HEK293T (cell line): ENCODE measurements at regions not wholly inside any gene's neighbourhood (a gene's known extent, or its start where the extent isn't known, plus 50 kb on each side); places are given as distances from the start of the nearest gene placed in this dataset.

Experiments
- ARNT ChIP-seq: fragments of 450-650 bp; IDR thresholded peaks from 2 replicates; pipeline ENCODE4 v1.6.1; 2017; ENCODE audit warnings: mild to moderate bottlenecking
- BHLHE40 ChIP-seq: fragments of 450-650 bp; IDR thresholded peaks from 2 replicates; pipeline ENCODE4 v1.6.1; 2016; ENCODE audit warnings: mild to moderate bottlenecking, moderate library complexity, borderline replicate concordance
- CTBP1 ChIP-seq: fragments of 450-650 bp; IDR thresholded peaks from 2 replicates; pipeline ENCODE4 v1.6.1; 2016; ENCODE audit warnings: borderline replicate concordance
- FOXA1 ChIP-seq: fragments of 450-650 bp; IDR thresholded peaks from 2 replicates; pipeline ENCODE4 v1.6.1; 2016; ENCODE audit warnings: mild to moderate bottlenecking
- FOXK2 ChIP-seq: fragments of 450-650 bp; IDR thresholded peaks from 2 replicates; pipeline ENCODE4 v1.6.1; 2016; ENCODE audit warnings: mild to moderate bottlenecking
- FOXM1 ChIP-seq: fragments of 450-650 bp; IDR thresholded peaks from 2 replicates; pipeline ENCODE4 v1.6.1; 2017; ENCODE audit warnings: mild to moderate bottlenecking, borderline replicate concordance
- HDGF ChIP-seq: fragments of 450-650 bp; IDR thresholded peaks from 2 replicates; pipeline ENCODE4 v1.6.1; 2017; ENCODE audit warnings: antibody characterized with exemption, borderline replicate concordance
- LEF1 ChIP-seq: fragments of 450-650 bp; IDR thresholded peaks from 2 replicates; pipeline ENCODE4 v1.6.1; 2017; ENCODE audit warnings: mild to moderate bottlenecking, borderline replicate concordance
- NFRKB ChIP-seq: fragments of 450-650 bp; IDR thresholded peaks from 2 replicates; pipeline ENCODE4 v1.6.1; 2016; ENCODE audit warnings: mild to moderate bottlenecking, moderate library complexity
- SP1 ChIP-seq: fragments of 450-650 bp; IDR thresholded peaks from 2 replicates; pipeline ENCODE4 v1.6.1; 2017
- SUZ12 ChIP-seq: fragments of 450-650 bp; IDR thresholded peaks from 2 replicates; pipeline ENCODE4 v1.6.1; 2016; ENCODE audit warnings: mild to moderate bottlenecking
- TARDBP ChIP-seq: fragments of 450-650 bp; IDR thresholded peaks from 2 replicates; pipeline ENCODE4 v1.6.1; 2016
- ZNF384 ChIP-seq: fragments of 450-650 bp; IDR thresholded peaks from 2 replicates; pipeline ENCODE4 v1.6.1; 2016
- TF ChIP-seq, protein P1 (sequence below): fragments of 450-650 bp; IDR thresholded peaks from 2 replicates; pipeline ENCODE4 v1.6.1; 2016

DNA sequence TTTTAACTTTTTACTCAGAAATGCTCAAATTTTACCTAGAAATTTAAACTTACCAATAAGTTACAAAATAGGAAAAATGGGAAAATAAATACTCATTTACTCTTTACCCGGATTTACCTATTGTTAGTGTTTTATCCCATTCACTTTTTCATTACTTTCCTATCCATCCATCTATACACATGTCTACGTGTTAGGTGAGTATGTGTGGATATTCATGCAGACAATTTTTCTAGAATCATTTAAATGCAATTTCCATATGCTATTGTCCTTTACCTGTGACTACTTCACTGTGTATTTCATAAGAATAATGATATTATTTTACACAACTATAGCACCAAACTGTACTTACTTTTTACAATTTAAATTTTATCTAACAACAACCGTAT is 896.6 kb upstream of the INTU start:
- no peak for TF ChIP-seq FOXA1
- no peak for TF ChIP-seq FOXK2
- TF ChIP-seq SUZ12: no peak
- TF ChIP-seq SP1: no peak
- TF ChIP-seq BHLHE40: no peak
- TF ChIP-seq, protein P1, sequence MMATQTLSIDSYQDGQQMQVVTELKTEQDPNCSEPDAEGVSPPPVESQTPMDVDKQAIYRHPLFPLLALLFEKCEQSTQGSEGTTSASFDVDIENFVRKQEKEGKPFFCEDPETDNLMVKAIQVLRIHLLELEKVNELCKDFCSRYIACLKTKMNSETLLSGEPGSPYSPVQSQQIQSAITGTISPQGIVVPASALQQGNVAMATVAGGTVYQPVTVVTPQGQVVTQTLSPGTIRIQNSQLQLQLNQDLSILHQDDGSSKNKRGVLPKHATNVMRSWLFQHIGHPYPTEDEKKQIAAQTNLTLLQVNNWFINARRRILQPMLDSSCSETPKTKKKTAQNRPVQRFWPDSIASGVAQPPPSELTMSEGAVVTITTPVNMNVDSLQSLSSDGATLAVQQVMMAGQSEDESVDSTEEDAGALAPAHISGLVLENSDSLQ: no peak
- TF ChIP-seq FOXM1: no peak
- TF ChIP-seq ZNF384: no peak
- no peak for TF ChIP-seq ARNT
- no peak for TF ChIP-seq NFRKB
- no peak for TF ChIP-seq LEF1
- no peak for TF ChIP-seq HDGF
- TF ChIP-seq TARDBP: no peak
- TF ChIP-seq CTBP1: no peak
